Left renal pelvis (tissue), 4 donors: ENCODE measurements at regions not wholly inside any gene's neighbourhood (a gene's known extent, or its start where the extent isn't known, plus 50 kb on each side); places are given as distances from the start of the nearest gene placed in this dataset.

Experiments used
- DNase-seq, 4 donors: peaks; one replicate each; pipeline ENCODE4 v3.0.0-alpha.2; 2013; ENCODE audit warnings: low read depth in 4 of 4, low spot score in 3 of 4

- DNase-seq: no peak
These were observed 131.6 kb upstream of the TENM3 start for GRCh38 chr4:182111586-182111985.

DNA sequence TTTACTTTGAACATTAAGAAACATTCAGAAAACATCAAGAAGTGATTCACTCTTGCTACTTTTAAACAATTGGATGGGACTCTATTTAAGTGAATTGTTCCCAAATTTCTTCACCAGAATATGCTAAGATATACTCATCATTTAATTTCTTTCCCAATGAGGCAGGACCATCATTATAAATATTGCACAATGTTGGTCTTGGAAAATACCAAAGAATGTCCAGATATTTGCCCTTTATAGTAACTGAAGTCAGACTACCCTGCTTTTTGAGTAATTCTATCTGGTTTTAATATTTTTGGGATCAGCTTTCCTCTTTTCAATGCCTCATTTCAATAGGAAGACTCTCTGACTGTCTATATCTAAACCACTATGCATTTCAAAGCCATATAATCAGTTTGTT is 129.4 kb upstream of the TENM3 start:
- DNase-seq: no peak

DNA sequence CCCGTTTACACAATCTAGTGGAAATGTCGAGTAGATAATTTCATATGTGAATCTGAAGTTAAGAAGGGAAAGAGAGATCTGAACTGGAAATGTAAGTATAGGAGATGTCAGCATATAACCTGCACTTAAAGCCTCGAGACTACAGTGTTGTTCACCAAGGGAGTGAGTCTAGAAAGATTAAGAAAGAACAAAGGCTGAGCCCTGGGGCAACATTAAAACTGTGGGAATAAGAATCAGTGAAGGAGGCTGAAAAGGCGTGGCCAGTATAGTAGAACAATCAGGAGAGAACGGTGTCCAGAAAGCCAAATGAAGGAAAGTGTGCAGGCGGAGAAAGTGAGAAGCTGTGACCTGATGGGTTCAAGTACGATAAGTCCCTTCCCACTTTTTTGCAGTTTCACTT is 118.8 kb upstream of the TENM3 start:
- DNase-seq: no peak

DNA sequence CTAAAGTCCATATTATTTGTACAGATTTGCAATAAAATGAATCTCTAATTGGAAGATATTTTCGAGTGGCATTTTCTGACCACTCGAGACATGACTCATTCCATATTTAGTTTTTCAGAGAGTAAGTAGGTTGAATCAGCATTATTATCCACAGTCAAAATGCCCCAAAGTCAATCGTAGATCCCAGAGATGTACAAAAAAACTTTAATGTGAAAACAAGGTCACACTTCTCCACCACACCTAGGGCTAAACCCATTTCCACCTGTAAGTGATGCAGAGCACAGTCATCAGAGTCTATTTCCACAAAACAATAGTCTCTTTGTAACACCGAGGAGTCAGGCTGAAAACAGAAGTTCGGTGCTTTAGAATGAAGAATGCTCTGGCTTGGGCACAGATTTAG is 117.1 kb upstream of the TENM3 start:
- no peak for DNase-seq

DNA sequence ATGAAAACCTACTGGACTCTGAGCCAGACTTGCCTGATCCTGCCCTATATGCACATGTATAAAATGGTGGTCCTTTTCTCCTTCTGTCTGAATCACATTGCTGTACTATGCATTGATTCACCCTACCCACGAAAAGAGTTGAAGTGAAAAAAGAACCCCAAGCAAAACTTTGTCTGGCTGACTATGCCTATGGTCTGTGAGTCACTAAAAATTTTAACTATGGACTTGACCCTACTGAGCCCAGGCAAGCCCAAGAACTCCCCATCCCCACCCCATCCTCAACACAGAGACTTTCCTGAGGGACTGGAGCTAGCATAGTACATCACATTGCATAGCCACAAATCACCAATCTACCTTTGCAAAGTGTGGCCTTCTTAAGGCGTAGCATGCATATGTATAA is 116.6 kb upstream of the TENM3 start:
- no peak for DNase-seq

DNA sequence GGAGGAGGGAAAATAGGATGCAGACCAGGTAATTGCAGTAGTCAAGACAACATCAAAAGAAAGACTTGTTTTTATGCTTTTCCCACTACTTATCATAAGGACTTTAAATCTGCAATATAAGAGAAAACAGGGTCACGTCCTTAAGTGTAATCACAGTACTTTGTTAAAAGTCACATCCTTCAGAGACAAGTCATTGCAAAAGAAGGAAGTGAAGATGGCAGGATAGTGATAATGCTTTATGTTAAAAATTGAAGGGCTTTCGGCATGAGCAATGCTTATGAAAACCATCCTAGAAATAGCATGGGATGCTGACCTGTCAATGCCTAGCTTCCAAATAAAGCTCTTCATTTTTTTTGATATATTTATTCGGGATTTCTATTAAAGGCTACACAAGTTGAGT is 110.2 kb upstream of the TENM3 start:
- no peak for DNase-seq

DNA sequence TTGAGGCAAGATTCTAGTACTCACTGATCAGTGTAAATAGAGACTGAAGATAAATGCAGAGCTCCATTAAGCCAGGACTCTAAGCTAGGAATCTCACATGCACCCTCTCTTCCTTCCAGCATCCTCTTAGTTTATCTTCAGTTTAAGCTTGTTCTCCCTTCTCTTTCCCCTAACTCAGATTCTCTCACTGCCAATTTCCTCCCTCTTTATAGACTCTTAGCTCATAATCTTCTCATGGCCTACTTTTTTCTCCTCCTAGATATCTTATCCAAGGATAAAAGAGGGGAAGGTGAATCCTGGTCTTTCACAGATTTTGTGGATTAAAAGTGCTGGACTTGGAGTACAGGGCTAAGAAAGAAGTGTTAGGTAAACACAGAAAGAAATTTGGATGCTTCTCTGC is 108.9 kb upstream of the TENM3 start:
- no peak for DNase-seq

DNA sequence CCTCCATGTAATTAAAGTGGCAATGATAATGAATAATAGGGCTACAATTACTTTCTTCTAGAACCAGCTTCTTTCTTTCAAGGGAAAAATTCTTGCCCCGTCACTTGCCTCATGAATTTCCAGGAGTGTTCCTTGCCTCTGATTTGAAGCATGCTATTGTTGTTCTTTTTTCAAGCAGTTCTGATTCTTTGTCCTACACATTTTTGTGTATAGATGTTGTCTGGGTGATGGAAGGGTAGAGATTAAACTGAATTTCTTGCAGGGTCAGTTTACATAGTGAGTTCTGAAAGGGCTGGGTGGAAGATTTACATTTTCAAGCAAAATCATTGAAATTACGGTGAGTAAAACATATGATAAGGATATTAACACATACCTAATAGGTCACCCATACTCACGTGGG is 107.0 kb upstream of the TENM3 start:
- no peak for DNase-seq

GRCh38 chr4:182137343-182137742 is 105.9 kb upstream of the TENM3 start:
- no peak for DNase-seq

- DNase-seq: no peak
These were observed 103.7 kb upstream of the TENM3 start for GRCh38 chr4:182139491-182139890.

DNA sequence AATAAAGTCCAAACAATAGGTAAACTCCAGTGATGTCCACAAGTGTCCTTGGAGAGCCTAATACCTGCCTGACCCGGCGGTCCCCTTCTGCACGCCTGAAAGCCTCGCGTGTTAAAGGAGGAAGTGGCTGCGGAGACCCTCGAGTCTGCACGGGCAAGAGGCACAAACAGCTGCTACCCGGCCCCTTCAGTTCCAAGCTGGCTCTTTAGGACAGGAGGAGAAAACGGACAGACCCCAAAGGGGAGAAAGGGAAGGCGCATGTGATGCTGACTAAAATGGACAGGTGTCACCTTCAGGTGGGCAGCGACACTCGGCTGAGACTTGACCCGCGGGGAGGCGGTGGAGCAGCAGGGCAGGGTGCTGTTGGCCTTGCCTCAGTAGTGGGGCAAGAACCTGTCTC is 102.7 kb upstream of the TENM3 start:
- DNase-seq: no peak

DNA sequence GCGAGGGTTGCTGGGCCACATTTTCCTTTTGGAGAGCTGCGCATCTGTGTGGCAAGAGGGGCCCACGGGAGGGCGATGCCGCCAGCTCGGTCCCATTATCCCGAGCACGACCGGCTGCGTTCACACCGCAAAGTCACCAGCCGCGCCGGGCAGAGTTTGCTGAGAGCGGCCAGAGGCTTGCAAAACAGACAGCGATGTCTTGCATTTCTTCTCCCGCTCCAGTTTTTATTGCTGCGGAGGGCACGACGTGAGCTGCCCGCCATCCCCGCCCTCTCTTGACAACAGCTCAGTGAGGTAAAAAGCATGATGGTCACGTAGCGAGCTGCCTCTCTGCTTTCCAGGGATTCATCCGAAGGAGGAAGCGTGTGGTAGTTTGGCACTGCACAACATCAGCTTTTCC is 102.1 kb upstream of the TENM3 start:
- peak in 1 of 4 donors; percentile 14 for DNase-seq

- DNase-seq: peak in 1 of 4 donors; percentile 51
These were observed 100.8 kb upstream of the TENM3 start for GRCh38 chr4:182142176-182143085.

GRCh38 chr4:182143086-182143821 is 99.9 kb upstream of the TENM3 start:
- DNase-seq: peak in 1 of 4 donors; percentile 25

DNA sequence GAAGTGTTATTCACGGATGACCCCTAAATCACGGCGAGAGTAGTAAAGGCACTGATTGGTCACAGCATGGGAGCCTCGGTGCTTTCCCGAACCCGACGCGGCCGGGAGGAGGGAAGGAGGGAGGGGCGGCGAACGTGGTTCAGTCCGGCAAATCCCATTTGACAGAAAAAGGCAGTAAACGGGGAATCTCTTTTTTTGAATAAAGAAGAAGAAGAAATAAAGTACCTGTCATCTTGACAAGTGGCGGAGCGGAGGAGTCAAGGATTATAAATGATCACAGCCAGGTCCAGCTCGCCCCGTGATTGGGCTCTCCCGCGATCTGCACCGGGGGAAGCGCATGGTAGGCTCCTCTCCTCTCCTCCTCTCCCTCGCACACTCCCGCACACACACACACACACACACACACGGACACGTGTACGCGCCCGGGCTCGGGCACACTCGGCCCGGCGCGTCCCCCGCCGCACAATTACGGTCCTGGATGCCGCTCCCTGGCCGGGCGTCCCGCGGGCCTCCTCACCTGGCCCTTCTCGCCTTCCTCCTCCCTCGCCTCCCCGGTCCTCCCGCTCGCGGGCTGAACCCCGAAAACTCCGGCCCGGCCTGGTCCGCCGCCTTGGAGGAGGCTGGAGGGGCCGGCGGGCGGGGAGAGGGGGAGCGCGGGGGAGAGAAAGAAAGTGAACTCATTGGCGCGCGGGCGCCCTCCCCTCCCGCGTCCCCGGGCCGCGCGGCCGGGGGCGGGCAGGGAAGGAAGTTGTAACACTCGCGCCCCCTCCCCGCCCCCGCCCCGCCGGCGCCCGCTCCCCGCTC is 99.2 kb upstream of the TENM3 start:
- peak in 1 of 4 donors; percentile 59 for DNase-seq

GRCh38 chr4:182144626-182145333 is 98.4 kb upstream of the TENM3 start:
- peak in 1 of 4 donors; percentile 30 for DNase-seq

- peak in 1 of 4 donors; percentile 24 for DNase-seq
These were observed 97.8 kb upstream of the TENM3 start for GRCh38 chr4:182145334-182145905.

- DNase-seq: no peak
These were observed 95.8 kb upstream of the TENM3 start for GRCh38 chr4:182147391-182147790.

GRCh38 chr4:182150645-182151044 is 92.6 kb upstream of the TENM3 start:
- DNase-seq: no peak

DNA sequence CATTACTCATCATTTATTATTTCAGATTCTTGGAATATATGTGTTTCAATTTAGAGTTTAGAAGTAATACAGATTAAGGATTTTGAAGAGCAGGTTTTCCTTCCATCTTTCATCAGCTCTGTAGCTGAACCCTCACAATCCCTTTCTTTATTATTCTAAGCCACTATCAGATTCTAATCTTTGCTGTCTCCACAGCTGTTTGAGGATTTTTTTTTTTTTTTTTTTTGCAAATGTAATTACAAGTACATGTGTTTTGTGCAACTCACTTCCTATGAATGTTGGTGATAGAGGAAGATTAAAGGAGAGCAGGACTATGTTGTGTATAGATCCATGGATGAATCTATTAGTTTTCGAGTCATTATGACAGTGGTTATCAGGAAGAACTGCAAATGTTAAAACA is 87.4 kb upstream of the TENM3 start:
- no peak for DNase-seq
